ENCODE measurements at regions not wholly inside any gene's neighbourhood (a gene's known extent, or its start where the extent isn't known, plus 50 kb on each side); places are given as distances from the start of the nearest gene placed in this dataset.

GRCh38 chr7:112990624-112991023 is 96.0 kb downstream of the GPR85 start:
- TF ChIP-seq CTCF (IDR thresholded peaks at IDR 0.05) (no peak), POLR2A (IDR thresholded peaks at IDR 0.05) (no peak)
